A549 (cell line): ENCODE measurements at regions not wholly inside any gene's neighbourhood (a gene's known extent, or its start where the extent isn't known, plus 50 kb on each side); places are given as distances from the start of the nearest gene placed in this dataset.

ENCODE experiments used
- ATAC-seq, 2 experiments: fragments of 200-7000 bp in 1 of 2; fragments of >200 bp in 1 of 2; cut with Nextera tagmentation in 1 of 2; cut with Tn5 transposase in 1 of 2; 3 replicates each; pipeline versions ENCODE4 v1.8.0 to v1.9.1; 2018 to 2020; ENCODE audit warnings: mild to moderate bottlenecking in 1 of 2, moderate library complexity in 1 of 2
- CTCF ChIA-PET: fragments of 300-600 bp; sonication (Branson Sonifier 250); formaldehyde crosslinking; extraction: SDS; loops from one replicate; lab custom pipeline; 2021; ENCODE audit warnings: antibody characterized with exemption, inconsistent platforms; lab: Yijun Ruan, JAX
- POLR2A ChIA-PET: fragments of 350-600 bp; formaldehyde crosslinking; extraction: SDS; loops from one replicate; lab custom pipeline; 2021; ENCODE audit warnings: antibody characterized with exemption, inconsistent platforms; lab: Yijun Ruan, JAX
- DNase-seq, 2 experiments: peaks; one replicate each; pipeline versions ENCODE4 v3.0.0 to v3.0.0-alpha.2; 2011 to 2016; ENCODE audit warnings: low read depth in 1 of 2, low spot score in 1 of 2
- FAIRE-seq: peaks from 2 replicates; lab custom pipeline; 2011; peaks lifted over from hg19 to GRCh38; lab: Jason Lieb, UNC
- H3K27ac ChIP-seq, 2 experiments: fragments of >200 bp; sonication (Bioruptor Twin); formaldehyde crosslinking; 3 replicates each; pipeline ENCODE4 v1.5.1; 2016 to 2017
- H3K4me1 ChIP-seq: fragments of >200 bp; sonication (Bioruptor Twin); formaldehyde crosslinking; 3 replicates; pipeline ENCODE4 v1.6.1; 2016
- H3K4me2 ChIP-seq: fragments of >200 bp; sonication (Bioruptor Twin); formaldehyde crosslinking; 3 replicates; pipeline ENCODE4 v1.6.1; 2016
- H3K4me3 ChIP-seq: fragments of >200 bp; sonication (Bioruptor Twin); formaldehyde crosslinking; 3 replicates; pipeline ENCODE4 v1.5.1; 2016
- H3K9me3 ChIP-seq: fragments of >200 bp; sonication (Bioruptor Twin); formaldehyde crosslinking; 3 replicates; pipeline ENCODE4 v1.6.1; 2016
- BHLHE40 ChIP-seq: IDR thresholded peaks from 2 replicates; pipeline ENCODE4 v1.6.1; 2012; ENCODE audit warnings: low read depth, low read length, inconsistent platforms
- CBX2 ChIP-seq: fragments of 200-600 bp; sonication (generic); IDR thresholded peaks from 2 replicates; pipeline ENCODE4 v1.6.1; 2016; ENCODE audit warnings: low read depth, mild to moderate bottlenecking, borderline replicate concordance
- CBX8 ChIP-seq: fragments of 200-600 bp; sonication (generic); IDR thresholded peaks from 2 replicates; pipeline ENCODE4 v1.6.1; 2016
- CEBPB ChIP-seq, 2 experiments: fragments of >200 bp in 1 of 2; sonication (Bioruptor Twin) in 1 of 2; formaldehyde crosslinking in 1 of 2; IDR thresholded peaks; 2 replicates each; pipeline ENCODE4 v1.6.1; 2012 to 2016
- CHD2 ChIP-seq: fragments of 150-350 bp; IDR thresholded peaks from 2 replicates; pipeline ENCODE4 v1.6.1; 2014; ENCODE audit warnings: low read length; ENCODE audit not compliant: partially characterized antibody
- E2F6 ChIP-seq: IDR thresholded peaks from 2 replicates; pipeline ENCODE4 v1.6.1; 2012; ENCODE audit warnings: low read depth, borderline replicate concordance
- EHF ChIP-seq: fragments of 250-450 bp; sonication (Bioruptor Pico); IDR thresholded peaks from 2 replicates; pipeline ENCODE4 v1.5.0; 2020; ENCODE audit warnings: mild to moderate bottlenecking
- ELK1 ChIP-seq: fragments of 150-350 bp; IDR thresholded peaks from 2 replicates; pipeline ENCODE4 v1.6.1; 2014; ENCODE audit warnings: low read depth, mild to moderate bottlenecking, low read length
- EP300 ChIP-seq, 2 experiments: fragments of >200 bp; sonication (Bioruptor Twin); formaldehyde crosslinking; IDR thresholded peaks; 2 replicates in 1 of 2; 3 replicates in 1 of 2; pipeline ENCODE4 v1.6.1; 2016 to 2017
- ESRRA ChIP-seq: fragments of 150-350 bp; IDR thresholded peaks from 2 replicates; pipeline ENCODE4 v1.6.1; 2014; ENCODE audit warnings: mild to moderate bottlenecking, low read length, borderline replicate concordance
- FOSL2 ChIP-seq, 2 experiments: fragments of 450-650 bp in 1 of 2; fragments of >200 bp in 1 of 2; sonication (Bioruptor Twin) in 1 of 2; formaldehyde crosslinking; IDR thresholded peaks; 2 replicates each; pipeline versions ENCODE4 v1.5.0 to v1.6.1; 2016 to 2020; ENCODE audit warnings: mild to moderate bottlenecking in 1 of 2, moderate library complexity in 1 of 2
- GATA3 ChIP-seq: IDR thresholded peaks from 2 replicates; pipeline ENCODE4 v1.6.1; 2012; ENCODE audit warnings: borderline replicate concordance
- HEYL ChIP-seq: fragments of 250-450 bp; sonication (Bioruptor Pico); IDR thresholded peaks from 2 replicates; pipeline ENCODE4 v1.8.0; 2021; ENCODE audit warnings: mild to moderate bottlenecking, moderate library complexity
- HOXB5 ChIP-seq: fragments of 250-450 bp; sonication (Bioruptor Pico); IDR thresholded peaks from 2 replicates; pipeline ENCODE4 v1.5.0; 2020; ENCODE audit warnings: mild to moderate bottlenecking, moderate library complexity
- MAFK ChIP-seq: fragments of 450-650 bp; IDR thresholded peaks from 2 replicates; pipeline ENCODE4 v1.6.1; 2014; ENCODE audit not compliant: partially characterized antibody
- MAZ ChIP-seq: fragments of 150-350 bp; IDR thresholded peaks from 2 replicates; pipeline ENCODE4 v1.6.1; 2014; ENCODE audit warnings: antibody characterized with exemption, low read depth, low read length, borderline replicate concordance
- PHF8 ChIP-seq: fragments of 200-600 bp; sonication (generic); IDR thresholded peaks from 2 replicates; pipeline ENCODE4 v1.6.1; 2016; ENCODE audit warnings: low read depth, mild to moderate bottlenecking, antibody characterized with exemption, moderate library complexity, borderline replicate concordance
- POLR2A ChIP-seq: IDR thresholded peaks from 2 replicates; pipeline ENCODE4 v1.6.1; 2012; ENCODE audit warnings: mild to moderate bottlenecking, low read length
- RNF2 ChIP-seq: fragments of 200-600 bp; sonication (generic); IDR thresholded peaks from 2 replicates; pipeline ENCODE4 v1.6.1; 2016; ENCODE audit warnings: low read depth, mild to moderate bottlenecking, antibody characterized with exemption, moderate library complexity, borderline replicate concordance
- ZNF302 ChIP-seq: fragments of 250-450 bp; sonication (Bioruptor Pico); IDR thresholded peaks from 2 replicates; pipeline ENCODE4 v1.9.0; 2021; ENCODE audit warnings: inconsistent platforms, mild to moderate bottlenecking, moderate library complexity
- WGBS: methylation state at CpG from one replicate; pipeline ENCODE4 v1.1.6; 2017; ENCODE audit errors: missing lambda C conversion rate; 5-methylcytosine and 5-hydroxymethylcytosine counted together

GRCh38 chr10:25804505-25804904 lies 129.5 kb upstream of the MYO3A start (continued):
- no peak for TF ChIP-seq GATA3
- TF ChIP-seq, all 56 proteins: peak for 0

- H3K4me1 ChIP-seq = no peaks in the 10 kb centered on the region
- ATAC-seq (no peak), DNase-seq (no peak), FAIRE-seq (no peak)
- no peak overlapping the region for H3K4me2 ChIP-seq
- no peaks in the 10 kb centered on the region for H3K9me3 ChIP-seq
- POLR2A ChIA-PET = no interaction called here
- TF ChIP-seq BHLHE40 (no peak), EP300 (IDR thresholded peaks at IDR 0.05) (no peak), RNF2 (no peak), ZNF302 (CRISPR knock-in tag) (no peak), MAZ (no peak), HEYL (CRISPR knock-in tag) (no peak), CBX2 (no peak)
- no peak overlapping the region for H3K27ac ChIP-seq
- CTCF ChIA-PET = interaction anchor here (1.3 kb wide), 1 partner anchor 69 kb away, joined by 3 read pairs; no protein-coding TSS in a partner anchor
- 48% methylated on average over 9 of the region's 9 CpGs for WGBS
- no peak overlapping the region for H3K4me3 ChIP-seq
Observed at GRCh38 chr10:25805986-25806385, 128.0 kb upstream of the MYO3A start.

- TF ChIP-seq CEBPB (IDR thresholded peaks at IDR 0.05) = no peak
- TF ChIP-seq MAFK = no peak
- TF ChIP-seq CBX8 = no peak
- TF ChIP-seq FOSL2 (IDR thresholded peaks at IDR 0.05) = no peak
- TF ChIP-seq FOSL2 (CRISPR knock-in tag; IDR thresholded peaks at IDR 0.05) = no peak
- no peak for TF ChIP-seq E2F6
- no peak for TF ChIP-seq RNF2
- H3K4me3 ChIP-seq = no peak overlapping the region
- FAIRE-seq = no peak
- no peak overlapping the region for H3K4me2 ChIP-seq
- ChIA-PET CTCF (no interaction called here), POLR2A (no interaction called here)
- no peak for DNase-seq
- no peak overlapping the region for H3K27ac ChIP-seq
- no peak for ATAC-seq
- WGBS = 27% methylated on average over 5 of the region's 5 CpGs
- H3K9me3 ChIP-seq = no peaks in the 10 kb centered on the region
- no peaks in the 10 kb centered on the region for H3K4me1 ChIP-seq
Observed at GRCh38 chr10:25808372-25808771, 125.7 kb upstream of the MYO3A start.

- Histone ChIP-seq H3K4me2 (no peak overlapping the region), H3K4me3 (no peak overlapping the region), H3K27ac (no peak overlapping the region), H3K4me1 (no peaks in the 10 kb centered on the region), H3K9me3 (no peaks in the 10 kb centered on the region)
- TF ChIP-seq MAZ (no peak), RNF2 (no peak), HOXB5 (no peak), CHD2 (no peak), EHF (CRISPR knock-in tag) (no peak), POLR2A (no peak), ZNF302 (CRISPR knock-in tag) (no peak), ESRRA (no peak), ELK1 (no peak), PHF8 (no peak)
- ATAC-seq = no peak
- CTCF ChIA-PET = no interaction called here
- no peak for FAIRE-seq
- DNase-seq = no peak
- POLR2A ChIA-PET = no interaction called here
- WGBS = 27% methylated on average over 5 of the region's 5 CpGs
Observed at GRCh38 chr10:25811052-25811685, 122.9 kb upstream of the MYO3A start.
